Hepatocyte (in vitro differentiated cells): ENCODE measurements at regions not wholly inside any gene's neighbourhood (a gene's known extent, or its start where the extent isn't known, plus 50 kb on each side); places are given as distances from the start of the nearest gene placed in this dataset.

ENCODE experiments used
- CTCF ChIP-seq: fragments of 200-600 bp; sonication (generic); IDR thresholded peaks from 2 replicates; pipeline ENCODE4 v1.5.1; 2016; ENCODE audit warnings: antibody characterized with exemption, mild to moderate bottlenecking; ENCODE audit not compliant: poor library complexity
- EZH2 ChIP-seq: fragments of 200-600 bp; sonication (generic); IDR thresholded peaks from 2 replicates; pipeline ENCODE4 v1.6.1; 2016; ENCODE audit warnings: antibody characterized with exemption, mild to moderate bottlenecking, borderline replicate concordance

- TF ChIP-seq CTCF (no peak), EZH2 (no peak)
Measured at GRCh38 chr9:32867601-32868204, 84.4 kb downstream of the TMEM215 start.
